Activated T-cell treated with anti-CD3 and anti-CD28 coated beads for 48 hours (primary cell): ENCODE measurements at regions not wholly inside any gene's neighbourhood (a gene's known extent, or its start where the extent isn't known, plus 50 kb on each side); places are given as distances from the start of the nearest gene placed in this dataset.
"Not testable (repeated sequence)": the region's sequence is repeated elsewhere in the genome, so short reads cannot be mapped to it uniquely, and the experiment has no call there.

Experiments used
- DNase-seq: peaks from one replicate; pipeline ENCODE4 v3.0.0-alpha.2; 2020; ENCODE audit warnings: low read depth

- DNase-seq: no peak
Observed at GRCh38 chr12:47410383-47410782, 295.4 kb downstream of the RPAP3 start.

DNA sequence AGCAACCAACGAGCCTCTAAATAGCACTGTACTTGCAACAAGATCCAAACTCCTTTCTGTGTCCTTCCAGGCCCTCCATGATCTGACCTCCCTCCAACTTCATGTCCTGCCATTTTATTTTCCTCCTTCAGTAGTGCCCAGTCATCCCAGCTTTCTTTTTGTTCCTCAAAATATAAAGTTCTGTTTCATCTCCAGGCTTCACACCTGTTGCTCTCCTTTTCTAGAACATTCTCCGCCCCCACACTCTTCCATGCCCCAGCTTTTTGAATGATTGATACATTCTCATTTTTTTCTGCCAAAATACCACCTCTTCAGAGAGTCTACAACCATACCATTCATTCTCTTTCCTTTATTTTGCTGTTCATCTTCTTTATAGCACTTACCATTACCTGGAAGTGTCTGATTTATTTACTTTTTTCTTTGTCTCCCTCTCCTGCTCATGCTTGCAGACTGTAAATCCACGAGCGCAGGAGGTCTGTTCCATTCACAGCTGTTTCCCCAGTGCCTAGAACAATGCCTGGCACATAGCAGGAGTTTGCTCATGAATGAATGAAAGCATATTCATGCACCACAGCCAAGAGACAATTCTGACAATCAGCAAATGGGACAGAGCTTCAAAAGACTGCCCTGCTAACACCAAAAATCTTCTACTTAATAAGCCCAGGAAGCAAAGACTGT lies 296.4 kb downstream of the RPAP3 start:
- no peak for DNase-seq

- no peak for DNase-seq
Observed at GRCh38 chr12:47408171-47408871, 297.5 kb downstream of the RPAP3 start.

- no peak for DNase-seq
Observed at GRCh38 chr12:47407463-47408129, 298.2 kb downstream of the RPAP3 start.

GRCh38 chr12:47403681-47404080 lies 302.1 kb downstream of the RPAP3 start:
- no peak for DNase-seq

GRCh38 chr12:47401196-47401595 lies 304.6 kb downstream of the RPAP3 start:
- not testable (repeated sequence) for DNase-seq

DNA sequence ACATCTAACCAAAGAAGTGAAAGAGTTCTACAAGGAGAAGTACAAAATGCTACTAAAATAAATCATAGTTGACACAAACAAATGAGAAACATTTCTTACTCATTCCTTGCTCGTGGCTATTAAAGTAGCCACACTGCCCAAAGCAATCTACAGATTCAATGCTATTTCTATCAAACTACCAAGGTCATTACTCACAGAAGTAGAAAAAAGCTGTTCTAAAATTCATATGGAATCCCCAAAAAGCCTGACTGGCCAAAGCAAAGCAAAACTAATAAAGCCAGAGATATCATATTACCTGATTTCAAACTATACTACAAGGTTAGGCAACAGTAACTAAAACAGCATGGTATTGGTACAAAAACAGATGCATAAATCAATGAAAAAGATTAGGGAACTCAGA lies 305.6 kb downstream of the RPAP3 start:
- DNase-seq: no peak

DNA sequence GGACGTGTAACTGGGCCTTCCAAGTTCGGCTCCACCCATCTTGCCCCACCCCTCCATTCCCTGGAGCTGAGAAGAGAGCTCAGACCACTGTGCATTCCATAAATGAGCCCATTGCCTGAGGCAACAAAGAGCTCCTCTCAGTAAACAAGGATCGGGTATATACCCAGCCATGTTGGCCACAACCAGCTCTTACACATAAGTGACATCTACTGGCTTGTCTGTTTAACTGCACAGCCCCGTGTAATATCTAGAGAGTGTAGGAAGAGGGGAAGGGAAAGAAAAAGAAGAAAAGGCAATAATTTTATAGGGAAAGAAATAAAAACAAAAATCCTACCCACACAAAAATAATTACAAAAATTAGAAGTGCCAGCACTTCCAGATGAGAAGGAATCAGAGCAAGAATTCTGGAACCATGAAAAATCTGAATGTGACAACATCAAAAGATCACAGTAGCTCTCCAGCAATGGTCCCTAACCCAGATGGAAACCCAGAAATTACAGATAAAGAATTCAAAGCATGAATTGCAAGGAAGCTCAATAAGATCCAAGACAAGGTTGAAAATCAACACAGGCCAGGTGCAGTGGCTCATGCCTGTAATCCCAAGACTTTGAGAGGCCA lies 308.1 kb downstream of the RPAP3 start:
- no peak for DNase-seq

DNA sequence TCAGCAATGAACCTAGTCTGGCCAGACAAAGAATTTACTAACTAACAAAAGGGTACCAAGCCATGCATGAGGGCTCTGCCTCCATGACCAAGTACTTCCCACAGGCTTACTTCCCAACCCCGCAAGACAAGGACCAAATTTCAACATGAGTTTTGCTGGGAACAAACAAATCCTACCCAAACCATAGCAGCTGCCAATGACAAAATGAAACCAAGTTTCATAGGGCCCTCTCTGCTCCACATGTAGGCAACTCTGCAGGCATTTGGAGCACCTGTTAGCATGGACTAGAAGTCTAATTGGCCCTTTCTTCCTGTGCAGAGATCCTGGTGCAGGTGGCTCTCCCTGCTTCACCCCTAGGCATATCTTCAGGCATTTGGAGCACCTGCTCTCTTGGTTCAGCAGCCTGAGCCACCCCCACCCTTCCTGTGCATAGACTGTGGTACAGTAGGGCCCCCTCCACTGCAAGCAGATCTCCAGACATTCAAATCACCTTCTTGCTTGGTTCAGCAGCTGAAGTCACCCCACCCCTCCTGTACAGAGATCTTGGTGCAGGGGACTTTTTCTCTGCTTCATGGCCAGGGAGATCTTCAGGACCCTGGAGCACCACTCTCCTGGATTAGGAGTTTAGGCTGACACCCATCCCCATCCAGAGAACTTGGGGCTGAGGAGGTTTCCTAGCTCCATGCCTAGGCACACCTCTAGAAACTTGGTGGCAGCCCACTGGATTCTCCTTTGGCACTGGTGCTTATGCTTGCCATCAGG lies 308.7 kb downstream of the RPAP3 start:
- no peak for DNase-seq

DNA sequence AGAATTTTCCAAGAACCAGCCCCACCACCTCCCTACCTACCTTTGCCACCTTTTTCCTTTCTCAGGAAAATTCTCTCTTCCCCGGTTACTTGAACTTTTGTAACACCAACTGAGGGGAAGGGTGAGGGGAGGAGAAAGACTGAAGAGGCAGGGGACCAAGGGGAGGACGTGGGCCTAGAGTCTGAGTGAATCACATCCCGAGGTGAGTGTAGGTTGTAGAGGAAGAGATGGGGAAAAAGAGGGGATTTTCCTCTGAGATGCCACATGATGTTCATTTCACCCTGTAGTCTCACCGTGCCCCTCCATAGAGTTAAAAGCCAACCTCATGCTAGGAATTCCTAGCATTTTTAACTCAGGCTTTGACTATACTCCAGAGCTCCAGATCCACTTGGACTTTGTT lies 311.8 kb downstream of the RPAP3 start:
- no peak for DNase-seq

- no peak for DNase-seq
Observed at GRCh38 chr12:47393403-47393790, 312.4 kb downstream of the RPAP3 start.

- peak; percentile 66 for DNase-seq
Observed at GRCh38 chr12:47391566-47391965, 311.8 kb upstream of the AMIGO2 start.

DNA sequence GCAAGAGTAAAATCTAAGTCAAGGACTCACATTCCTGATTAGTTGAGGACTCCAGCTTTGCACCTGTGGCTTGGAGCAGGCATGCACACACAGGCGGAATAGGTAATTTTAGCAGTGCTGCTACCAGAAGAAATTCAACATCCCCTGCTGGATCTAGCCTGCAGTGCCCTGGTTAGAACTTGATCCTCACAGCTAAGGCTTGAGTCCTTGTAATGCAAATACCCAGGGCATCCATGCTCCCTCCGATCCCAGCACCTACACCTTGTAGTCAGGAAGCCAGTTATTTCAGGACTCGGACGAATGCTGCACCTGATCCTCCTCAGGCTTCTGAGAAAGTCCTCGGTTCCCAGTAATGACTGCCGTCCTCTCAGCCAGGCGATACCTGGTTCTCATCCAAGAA lies 309.0 kb upstream of the AMIGO2 start:
- DNase-seq: no peak

DNA sequence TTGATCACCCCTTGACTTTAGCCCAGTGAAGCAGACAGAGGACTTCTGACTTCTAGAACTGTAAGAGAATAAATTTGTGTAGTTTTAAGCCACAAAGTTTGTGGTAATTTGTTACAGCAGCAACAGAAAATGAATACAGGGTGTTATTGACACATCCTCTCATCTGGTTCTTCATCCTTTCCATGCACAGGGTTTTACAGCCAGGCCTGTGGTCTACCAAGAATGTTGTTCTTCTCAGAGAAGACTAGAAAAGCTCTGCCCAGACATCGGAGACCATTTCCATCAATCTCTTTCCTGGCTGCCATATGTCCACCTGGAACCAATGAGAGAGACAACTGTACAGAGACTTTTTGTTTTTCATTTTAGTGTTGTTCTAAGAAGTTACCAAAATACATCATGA lies 308.2 kb upstream of the AMIGO2 start:
- no peak for DNase-seq

- no peak for DNase-seq
Observed at GRCh38 chr12:47385653-47386052, 305.9 kb upstream of the AMIGO2 start.

DNA sequence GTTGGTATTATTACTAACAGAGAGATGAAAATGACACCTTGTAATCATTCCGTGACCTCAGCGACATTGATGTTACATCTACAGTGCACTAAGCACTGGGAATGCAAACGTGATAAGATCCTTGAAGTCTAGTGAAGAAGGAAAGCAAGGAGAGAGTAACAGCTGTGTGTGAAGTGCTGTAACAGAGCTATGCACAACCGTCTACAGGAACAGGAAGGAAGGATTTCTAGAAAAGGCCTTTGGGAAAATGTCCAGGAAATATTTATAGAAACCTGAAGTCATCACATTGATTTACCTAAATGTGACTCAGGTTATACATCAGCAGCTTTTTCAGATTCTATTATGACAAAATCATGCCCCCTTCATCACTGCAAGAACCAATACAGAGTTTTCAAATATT lies 304.2 kb upstream of the AMIGO2 start:
- DNase-seq: no peak

DNA sequence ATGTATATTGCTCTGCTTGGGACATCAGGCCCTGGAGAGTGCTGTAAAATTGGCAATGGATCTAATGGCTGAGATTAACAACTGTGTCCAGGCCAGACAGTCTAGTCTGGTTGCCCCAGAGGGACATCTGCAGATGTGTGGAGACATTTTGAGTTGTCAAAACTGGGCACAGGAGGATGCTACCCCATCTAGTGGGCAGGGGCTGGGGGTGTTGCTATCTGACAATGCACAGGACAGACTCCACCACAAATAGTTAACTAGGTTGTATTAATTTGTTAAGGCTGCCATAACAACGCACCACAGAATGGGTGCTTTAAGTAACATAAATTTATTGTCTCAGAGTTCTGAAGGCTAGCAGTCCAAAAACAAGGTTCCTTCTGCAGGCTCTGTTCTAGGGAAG lies 302.5 kb upstream of the AMIGO2 start:
- no peak for DNase-seq

- no peak for DNase-seq
Observed at GRCh38 chr12:47378907-47379306, 299.1 kb upstream of the AMIGO2 start.

GRCh38 chr12:47378222-47378582 lies 298.4 kb upstream of the AMIGO2 start:
- DNase-seq: no peak

DNA sequence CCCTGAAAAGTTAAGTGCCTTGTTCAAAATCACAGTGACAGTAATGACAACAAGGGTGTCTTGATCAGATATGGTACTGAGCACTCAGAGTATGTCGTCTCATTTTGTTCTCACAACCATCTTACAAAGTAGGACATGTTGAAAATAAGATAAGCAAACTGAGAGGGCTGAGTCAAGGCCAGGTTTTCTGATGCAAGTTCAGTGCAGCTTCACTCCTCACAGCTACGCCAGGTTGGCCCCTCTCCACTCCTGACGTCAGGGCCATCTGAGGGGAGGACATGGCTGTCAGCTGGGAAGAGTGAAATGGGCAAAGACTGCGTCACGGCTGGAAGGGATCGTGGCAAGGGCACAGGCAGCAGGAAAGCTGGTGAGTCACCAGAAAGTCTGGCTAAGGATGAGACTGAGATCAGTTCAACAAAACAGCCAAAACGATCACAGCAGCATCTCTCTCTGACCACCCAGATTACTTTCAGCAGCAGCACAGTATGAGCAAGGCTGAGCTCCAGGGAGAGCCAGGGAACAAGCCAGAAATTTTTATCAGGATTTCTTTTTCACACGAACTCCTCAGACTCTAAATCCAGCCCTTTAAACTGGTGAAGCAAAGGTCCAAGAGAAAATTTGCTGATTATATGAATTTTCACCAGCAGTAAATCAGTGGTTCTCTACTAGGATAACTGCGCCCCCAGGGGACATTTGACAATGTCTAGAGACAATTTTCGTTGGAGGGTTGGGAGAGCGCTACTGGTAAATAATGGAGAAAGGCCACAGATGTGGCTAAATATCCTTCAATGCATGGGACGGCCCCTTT lies 297.9 kb upstream of the AMIGO2 start:
- DNase-seq: no peak

DNA sequence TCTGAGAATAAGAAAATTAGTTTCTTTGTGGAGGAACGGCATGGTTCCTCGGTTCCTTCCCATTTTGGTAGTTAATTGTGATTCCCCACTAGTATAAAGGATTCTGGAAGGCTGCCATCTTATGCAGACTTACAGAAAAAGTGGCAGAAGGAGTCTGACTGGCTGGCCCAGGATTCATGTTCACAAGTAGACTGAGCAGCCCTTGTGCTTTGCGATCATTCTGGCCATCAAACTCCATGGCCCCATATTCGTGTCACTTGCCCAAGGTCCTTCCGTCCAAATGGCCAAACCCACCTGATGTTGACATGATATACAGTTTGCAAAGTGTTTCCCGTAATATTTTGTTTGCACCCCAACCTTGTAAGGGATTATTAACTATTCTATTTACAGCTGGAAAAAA lies 297.2 kb upstream of the AMIGO2 start:
- DNase-seq: no peak
